NCI-H2029 (cell line): ENCODE measurements at regions not wholly inside any gene's neighbourhood (a gene's known extent, or its start where the extent isn't known, plus 50 kb on each side); places are given as distances from the start of the nearest gene placed in this dataset.

Experiments
- DNase-seq: peaks from one replicate; lab custom pipeline; 2025; lab: John Stamatoyannopoulos, UW

DNA sequence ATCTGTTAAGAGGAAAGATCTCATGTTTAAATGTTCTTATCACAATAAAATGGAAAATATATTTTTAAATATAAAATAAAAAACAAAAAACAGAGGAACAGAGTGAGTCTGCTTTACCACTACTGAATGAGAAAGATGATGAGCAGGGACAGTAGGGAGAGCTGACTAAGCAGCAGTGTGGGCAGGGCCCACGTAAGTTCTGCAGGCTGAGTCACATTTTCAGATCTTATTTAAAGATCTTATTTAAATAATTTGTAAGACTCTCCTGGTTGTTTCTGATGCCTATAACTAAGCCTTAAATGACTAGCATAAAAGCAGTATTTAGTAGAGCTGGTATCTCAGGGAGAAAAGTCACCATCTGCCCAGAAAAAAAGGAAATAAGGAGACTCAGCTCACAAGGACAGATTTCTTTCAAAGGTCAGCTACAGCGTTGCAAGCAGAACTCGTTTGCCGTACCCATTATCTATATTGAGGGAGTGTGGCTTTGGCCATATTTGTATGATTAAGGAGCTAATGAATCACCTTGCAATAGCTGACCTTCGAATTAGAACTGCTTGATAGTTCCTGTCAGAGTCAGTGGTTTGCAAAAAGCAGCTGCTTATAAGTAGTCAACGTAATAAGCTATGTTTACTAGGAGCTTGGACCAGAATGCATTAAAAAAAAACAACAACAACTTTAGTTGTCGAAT lies 322.1 kb upstream of the CHAC2 start:
- DNase-seq: no peak

DNA sequence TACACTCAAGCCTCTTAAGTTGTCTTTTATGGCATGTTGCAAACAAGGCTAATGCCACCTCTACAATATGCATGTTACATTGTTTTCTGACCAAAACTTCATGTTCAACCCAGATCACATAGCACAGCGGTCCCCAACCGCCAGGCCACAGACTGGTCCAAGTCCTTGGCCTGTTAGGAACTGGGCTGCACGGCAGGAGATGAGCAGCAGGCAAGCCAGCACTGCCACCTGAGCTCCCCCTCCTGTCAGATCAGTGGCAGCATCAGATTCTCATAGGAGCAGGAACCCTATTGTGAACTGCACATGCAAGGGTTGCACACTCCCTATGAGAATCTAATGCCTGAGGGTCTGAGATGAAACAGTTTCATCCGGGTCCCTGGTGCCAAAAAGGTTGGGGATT lies 324.8 kb upstream of the CHAC2 start:
- no peak for DNase-seq

DNA sequence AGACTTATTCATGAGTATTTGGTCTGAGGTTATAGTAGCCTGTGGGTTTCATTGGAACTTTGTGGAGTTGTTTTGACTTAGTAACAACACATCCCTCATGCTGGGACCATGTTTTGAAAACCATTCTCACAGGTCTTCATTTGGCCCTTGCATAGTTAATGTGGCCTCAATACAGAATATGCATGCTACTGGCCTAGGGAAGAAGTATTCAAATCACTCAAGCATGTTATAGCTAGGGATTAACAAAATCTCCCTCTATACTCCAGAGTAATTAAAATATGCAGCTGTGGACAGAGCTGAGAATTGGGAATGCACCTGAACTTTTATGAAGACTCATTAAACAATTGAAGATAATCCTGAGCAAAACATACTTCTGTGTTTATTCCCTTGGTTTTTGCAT lies 325.5 kb upstream of the CHAC2 start:
- no peak for DNase-seq

DNA sequence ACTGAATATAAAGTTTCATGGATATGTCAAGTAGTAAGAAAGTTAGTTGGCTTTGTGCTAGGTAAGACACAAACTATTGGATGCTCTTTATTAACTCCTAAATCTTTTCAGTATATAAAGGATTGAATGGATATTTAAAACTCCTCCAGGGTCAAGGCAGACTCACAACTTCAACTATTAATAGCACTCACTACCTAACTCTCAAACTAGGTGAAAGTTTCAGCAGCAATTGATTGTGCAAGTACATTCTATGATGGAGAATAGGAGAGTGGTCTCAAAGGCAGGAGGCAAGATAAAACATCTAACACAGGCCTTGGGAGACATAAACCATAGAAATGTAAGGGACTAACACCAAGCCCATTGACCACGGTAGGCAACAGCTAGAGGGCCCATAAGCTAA lies 328.9 kb upstream of the CHAC2 start:
- DNase-seq: no peak

DNA sequence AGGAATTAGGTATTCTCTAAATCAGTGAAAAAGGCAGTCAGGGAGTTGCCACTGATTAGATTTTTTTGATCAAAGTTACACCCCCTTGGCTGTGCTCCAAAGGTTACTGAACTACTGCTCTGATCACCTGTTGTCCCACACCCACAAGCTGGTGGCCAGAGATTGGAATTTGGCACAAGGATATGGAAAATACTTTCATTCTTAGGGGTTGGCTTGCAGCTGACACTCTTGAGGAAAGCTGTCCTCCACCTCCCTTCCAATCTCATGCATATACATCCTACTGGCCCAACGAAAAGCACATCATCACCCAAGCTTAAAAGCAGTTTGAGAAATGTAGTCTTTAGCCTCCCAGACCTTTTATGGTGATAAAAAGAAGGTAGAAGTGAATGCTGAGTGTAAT lies 329.5 kb upstream of the CHAC2 start:
- no peak for DNase-seq

DNA sequence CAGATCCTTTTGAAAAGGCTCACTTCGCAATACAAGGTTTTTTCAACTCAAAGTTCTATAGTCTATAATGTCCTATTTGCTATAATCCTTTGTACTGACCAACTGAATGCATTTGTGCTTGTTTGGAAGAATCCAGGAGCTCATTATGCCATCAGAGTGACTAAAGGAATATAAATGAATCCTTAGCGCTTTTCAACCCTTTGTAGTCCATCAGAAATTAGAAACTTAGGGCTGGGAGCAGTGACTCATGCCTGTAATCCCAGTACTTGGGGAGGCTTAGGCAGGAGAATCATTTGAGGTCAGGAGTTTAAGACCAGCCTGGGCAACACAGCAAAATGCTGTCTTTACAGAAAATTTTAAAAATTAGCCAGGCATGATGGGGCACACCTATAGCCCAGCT lies 330.2 kb upstream of the CHAC2 start:
- DNase-seq: no peak

DNA sequence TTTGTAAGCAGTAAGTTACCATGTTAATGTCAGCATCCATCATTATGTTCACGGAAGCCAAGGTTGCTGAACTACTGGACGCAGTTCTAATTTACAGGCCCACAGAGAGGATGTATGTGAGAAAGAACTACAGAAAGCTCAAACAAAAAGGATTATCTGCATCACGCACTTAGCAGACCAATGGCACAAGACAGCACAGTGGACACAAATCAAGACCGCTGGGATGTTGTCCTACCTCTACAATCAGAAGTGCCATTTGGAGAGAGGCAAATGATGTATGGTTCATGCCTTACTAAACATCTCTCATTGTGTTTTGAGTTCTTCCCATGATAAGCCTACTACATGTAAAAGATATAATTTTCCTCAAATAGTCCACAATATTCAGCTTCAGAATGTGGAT lies 330.7 kb upstream of the CHAC2 start:
- DNase-seq: no peak

DNA sequence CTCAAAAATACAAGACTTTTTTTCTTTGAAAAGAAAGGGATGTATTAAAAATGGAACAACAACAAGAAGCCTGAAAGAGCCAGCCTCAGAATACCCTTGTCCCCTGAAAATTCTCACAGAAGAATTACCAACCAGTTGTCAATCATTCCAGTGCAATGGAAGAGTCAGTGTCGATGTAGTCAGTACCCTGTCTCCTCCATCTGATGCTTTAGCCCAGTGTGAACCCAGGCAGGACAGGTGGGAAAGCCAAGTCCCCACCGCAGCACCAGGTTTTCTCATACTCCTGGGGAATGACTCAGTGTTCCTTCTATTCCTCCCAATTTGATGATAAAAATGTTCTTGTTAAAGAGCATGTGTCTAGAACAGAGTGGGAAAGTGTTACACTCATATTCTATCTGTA lies 332.0 kb upstream of the CHAC2 start:
- DNase-seq: no peak

DNA sequence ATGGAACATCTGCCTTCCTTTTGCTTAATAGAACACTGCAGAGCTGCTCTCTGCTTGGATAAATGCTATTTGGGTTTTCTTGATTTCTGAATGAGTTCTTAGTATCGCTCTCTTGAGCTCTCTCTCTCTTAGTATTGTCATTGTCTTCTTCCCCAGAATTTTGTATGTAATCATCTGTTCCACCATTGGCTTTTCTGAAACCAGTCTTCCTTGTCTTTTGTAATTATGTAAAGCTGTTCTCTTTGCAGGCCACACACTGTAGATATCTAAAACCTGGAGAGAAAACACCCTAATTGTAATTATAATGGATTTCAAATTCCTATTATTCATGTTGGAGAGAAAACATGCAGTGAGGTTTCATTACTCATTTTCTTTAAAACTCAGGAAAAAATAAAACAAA lies 333.1 kb upstream of the CHAC2 start:
- DNase-seq: no peak

DNA sequence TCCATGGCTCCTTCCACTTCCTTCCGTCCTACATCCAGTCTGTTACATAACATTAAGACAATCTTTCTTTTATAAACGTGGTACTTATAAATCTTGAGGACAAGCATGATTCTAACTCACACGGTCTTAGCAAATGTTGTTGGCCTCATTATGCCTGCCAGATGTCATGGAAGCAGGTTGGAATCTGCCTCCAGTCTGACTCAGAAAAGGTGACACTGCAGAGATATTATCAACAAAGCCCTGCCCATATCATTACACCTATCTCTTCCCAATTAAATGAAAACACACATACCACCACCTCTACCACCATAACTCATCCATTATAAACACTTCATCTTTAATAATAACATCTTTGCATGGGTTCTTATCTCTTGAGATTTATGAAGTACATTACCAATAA lies 334.7 kb upstream of the CHAC2 start:
- DNase-seq: no peak

DNA sequence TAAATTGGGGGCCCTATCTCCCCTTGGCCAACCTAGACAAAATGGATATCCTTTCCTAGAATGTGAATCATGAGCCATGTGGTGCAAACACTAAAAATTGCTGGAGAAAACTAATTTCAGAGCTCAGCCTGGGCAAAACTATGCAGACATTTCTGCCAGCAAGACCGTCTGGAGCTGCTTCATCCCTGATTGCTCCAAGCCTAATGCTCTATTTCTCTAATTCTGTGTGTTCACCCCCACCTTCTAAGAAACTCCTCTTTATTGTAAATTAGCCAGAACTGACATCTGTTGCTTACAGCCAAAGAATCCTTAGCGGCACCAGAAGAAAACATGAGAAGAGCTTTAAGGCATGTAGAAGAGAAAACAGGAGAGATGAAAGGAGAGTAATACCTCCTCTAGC lies 337.7 kb upstream of the CHAC2 start:
- no peak for DNase-seq

DNA sequence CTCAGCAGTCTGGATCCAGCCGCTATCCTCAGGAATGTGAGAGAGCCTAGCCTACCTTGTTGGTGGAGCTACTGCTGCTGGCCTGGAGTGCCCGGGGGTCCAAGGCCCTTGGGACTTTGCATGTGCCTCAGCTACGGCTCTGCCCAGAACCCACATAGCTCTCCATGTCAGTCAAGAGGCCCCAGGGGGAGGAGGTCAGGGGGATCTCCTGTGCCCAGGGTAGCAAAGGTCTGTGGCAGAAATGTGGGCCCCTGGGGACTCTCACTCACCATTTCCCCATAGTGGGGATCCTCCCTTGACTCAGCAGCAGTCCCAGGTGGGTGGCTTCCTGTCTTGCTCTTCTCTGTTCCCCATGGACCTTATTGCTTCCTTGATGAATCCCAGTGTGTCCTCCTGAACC lies 342.7 kb upstream of the CHAC2 start:
- DNase-seq: no peak

DNA sequence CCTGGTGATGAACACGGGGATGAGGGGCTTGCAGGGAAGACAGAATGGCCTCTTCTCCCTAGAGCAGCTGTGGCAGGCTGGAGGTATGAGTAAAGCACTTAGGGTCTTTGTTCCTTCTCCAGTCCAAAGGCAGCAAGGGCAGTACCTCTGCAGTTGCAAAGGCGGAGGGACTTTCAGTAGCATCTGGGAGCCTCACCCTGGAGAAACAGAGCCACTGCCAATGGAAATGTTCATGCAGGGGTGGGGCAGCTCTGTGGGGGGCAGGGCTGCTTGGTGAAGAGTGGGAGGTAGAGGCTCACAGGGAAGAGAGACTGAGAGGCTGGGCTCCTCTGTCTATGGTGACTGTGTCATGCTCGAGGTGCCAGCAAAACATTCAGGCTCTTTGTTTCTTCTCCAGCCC lies 344.1 kb upstream of the CHAC2 start:
- no peak for DNase-seq

DNA sequence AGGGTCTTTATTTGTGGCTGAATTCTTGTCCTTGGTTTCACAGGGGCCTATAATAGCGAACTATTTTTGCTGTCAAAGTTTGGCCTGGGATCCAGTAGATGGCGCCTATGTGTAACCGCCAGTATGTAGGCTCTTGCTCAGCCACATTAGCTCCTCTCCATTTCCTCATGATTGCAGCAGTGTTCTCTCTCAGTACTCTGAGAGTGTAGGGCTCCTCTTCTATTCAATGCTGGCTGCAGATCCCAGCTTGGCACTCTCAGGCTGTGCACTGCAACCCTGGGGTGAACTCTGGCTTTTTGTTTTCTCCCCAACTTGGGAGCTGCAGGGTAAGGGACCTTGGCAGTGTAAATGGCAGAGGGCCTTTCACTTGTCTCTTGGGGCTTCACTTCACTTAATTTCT lies 344.6 kb upstream of the CHAC2 start:
- DNase-seq: no peak

DNA sequence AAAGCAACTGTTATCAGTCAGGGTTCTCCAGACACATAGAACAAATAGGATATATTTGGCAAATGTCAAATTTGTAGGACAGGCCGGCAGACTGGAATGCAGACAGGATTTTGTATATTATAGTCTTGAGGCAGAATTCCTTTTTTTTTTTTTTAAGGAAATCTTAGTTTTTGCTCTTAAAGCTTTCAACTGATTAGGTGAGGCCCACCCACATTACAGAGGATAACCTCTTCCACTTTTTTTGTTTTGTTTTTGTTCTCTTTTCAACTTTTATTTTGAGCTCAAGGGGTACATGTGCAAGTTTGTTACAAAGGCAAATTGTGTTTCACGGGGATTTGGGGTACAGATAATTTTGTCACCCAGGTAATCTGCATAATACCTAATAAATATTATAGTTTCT lies 350.2 kb upstream of the CHAC2 start:
- DNase-seq: no peak

DNA sequence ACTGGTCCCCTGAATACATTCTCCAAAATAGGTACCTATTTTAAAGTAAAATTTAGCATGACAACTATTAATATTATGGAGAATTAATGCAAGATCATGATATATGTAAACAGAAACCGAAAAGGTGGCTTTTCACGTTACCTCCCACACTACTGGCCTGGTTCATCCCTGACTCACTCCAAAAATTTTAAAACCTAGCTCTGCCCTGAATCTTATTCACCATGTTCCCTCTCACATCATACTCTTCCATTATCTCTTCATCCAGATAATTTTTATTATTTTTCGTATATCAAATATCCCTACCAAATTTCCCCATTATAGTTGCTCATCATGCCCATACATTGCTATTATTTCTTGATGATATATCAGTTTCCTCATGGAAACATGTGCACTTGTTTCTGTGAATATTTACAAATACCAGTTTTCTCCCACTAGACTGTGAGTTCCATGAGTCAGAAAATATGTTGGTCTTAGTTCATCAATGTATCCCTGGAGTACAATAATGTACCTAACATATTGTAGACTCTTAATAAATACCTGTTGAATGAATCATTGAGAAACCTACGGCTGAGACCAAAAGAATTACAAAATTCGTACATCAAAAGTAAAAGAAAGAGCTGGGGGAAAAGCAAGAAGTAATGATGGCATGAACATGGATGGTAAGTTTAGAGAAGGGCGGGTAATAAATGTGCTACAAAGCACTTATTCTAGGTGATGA lies 360.1 kb upstream of the CHAC2 start:
- DNase-seq: no peak

DNA sequence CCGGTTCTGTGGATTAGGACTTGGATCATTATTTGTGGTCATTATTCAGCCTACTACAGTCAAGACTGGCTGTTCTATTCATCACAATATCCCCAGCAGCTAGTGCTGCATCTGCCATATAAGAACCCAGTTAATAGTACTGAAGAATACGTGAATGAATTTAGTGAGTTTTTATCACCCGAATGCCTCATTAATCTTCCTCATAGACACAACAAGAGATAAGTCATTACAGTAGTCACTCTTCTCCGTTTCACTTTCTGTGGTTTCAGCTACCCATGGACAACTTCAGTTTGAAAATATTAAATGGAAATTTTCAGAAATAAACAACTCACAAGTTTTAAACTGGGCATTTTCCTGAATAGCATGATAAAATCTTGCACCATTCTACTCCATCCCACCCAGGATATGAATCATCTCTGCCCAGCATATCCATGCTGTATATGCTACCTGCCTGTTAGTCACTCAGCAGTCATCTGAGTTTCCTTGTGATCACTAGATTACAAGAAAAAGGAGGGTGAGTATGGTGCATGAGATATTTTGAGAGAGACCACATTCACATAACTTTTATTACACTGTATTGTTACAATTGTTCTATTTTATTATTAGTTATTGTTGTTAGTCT lies 363.7 kb upstream of the CHAC2 start:
- DNase-seq: no peak

DNA sequence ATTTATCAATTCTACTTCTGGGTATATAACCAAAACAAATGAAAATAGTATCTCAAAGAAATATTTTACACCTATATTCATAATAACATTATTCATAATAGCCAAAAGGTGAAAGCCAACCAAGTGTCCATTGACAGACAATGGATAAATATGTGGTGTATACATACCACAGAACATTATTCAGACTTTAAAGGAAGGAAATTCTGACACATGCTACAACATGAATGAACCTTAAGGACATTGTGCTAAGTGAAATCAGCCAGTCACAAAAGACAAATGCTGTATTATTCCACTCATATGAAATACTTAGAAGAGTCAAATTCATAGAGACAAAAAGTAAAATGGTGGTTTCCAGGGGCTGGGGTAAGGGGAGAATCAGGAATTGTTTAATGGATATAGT lies 370.5 kb upstream of the CHAC2 start:
- no peak for DNase-seq

DNA sequence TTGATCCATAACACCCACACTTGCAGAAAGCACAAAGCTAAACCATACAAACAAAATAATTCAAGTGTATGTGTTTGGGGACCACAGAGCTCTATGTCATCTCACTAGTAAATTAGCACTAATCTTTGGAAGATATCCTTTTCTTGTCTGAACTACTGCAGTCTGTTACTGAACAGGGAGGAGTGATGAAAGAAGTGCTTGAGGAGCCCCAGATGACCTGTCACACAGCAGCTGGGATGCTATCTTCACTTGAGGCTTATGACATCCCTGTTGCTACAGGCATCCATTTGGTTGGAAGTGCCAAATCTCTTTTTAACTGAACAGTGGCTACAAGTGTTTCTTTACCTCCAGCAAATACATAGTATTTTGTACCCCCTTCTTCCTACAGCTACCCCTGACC lies 386.3 kb upstream of the CHAC2 start:
- DNase-seq: no peak

DNA sequence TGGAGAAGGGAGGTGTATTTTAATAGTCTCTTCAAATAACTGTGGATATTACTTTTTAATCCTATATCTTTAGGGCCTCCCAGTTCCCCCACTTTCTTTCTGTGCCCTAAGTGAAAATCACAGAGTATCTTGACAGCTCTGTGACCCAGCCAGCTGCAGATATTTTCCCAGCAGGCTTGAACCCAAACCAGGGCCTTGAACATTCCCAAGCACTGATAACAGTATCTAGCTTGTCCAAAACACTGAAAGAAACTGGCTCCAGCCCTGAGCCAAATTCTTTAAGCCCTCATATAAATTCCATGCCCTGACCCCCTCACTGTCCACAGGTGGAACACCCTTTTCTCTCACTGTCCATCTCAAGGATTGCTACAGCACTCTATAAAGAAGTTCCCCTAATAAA lies 388.1 kb upstream of the CHAC2 start:
- DNase-seq: no peak

DNA sequence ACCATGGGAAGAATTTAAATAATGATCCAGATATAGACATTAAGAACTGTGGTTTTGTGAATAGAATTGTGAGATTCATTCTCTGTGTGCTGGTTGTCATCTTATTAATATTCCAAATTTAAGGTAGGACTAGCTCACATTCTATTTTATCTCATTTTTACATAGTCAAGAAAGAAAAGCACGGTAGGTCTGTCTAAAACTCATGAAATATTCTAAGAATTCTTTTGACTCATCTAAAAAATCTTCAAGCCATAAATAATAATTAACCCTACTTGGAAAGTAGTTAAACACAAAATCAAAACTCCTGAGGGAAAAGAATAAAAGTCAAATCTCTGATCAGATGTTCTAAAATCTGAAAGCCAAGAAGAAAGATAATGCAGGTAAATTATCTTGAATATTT lies 388.8 kb upstream of the CHAC2 start:
- DNase-seq: no peak

DNA sequence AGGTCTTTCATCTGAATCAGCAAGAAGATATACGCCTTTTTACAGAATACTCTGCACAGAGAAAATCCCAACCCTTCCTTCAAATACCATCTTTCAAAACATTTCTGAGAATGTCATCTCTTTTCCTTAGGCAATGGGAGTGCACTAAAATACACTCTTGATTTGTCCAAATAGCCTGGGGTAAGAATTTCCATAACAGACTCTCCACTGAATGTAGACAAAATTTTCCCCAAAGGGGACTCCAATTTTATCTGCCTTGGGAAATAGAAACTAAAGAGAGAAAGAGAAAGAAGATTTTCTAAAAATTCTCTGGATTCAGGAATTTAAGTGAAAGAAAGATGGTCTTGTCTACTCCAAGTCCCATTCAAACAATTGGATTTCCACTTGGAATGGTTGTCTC lies 394.5 kb upstream of the CHAC2 start:
- no peak for DNase-seq

DNA sequence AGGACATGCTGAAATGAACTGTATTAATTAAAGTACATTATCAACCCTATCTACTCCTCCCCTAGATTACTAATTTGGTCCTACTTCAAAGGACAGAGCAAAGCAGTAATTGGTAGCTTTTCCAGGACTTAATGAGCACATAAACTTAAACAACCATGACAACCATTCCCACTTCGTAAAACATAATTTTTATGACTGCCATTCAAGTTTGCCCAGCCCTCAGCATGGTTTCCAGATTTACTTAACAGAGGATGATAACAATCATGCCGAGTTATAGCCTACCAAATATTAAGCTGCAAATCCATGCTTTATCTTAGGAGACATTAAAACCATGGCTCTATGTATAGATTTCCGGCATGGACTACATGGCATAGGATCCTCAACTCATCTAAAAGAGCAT lies 401.1 kb upstream of the CHAC2 start:
- no peak for DNase-seq

DNA sequence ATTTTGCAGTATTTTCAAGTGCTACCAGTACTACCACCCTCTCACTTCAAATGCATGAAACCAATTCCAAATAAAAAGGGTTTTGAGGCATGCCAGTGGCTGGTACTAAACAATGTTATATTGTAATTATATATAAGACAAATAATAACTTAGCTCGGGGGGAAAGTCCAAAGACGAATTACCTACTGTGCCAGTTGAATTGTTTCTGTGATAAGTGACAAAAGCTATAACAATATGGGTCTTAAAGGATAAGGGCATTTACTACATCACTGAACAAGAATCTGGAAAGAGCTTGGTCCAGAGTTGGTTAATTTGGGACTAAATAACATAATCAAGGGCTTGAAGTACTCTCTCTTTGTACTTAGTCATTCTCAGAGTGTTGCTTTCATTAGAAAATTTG lies 404.7 kb upstream of the CHAC2 start:
- DNase-seq: no peak
